Activated CD4-positive, alpha-beta T cell treated with anti-CD3 and anti-CD28 coated beads, Interleukin-10, Interleukin-2, amounts not matched to agents 100 ng/mL and 50 ng/mL, durations not matched to agents 16 hours and 8 hours (primary cell): ENCODE measurements at regions not wholly inside any gene's neighbourhood (a gene's known extent, or its start where the extent isn't known, plus 50 kb on each side); places are given as distances from the start of the nearest gene placed in this dataset.

ENCODE experiments used
- DNase-seq: peaks from one replicate; pipeline ENCODE4 v3.0.0-alpha.2; 2020

- no peak for DNase-seq
Observed at GRCh38 chr16:66133643-66134338, 232.7 kb upstream of the CDH5 start.

GRCh38 chr16:66131895-66132294 is 234.6 kb upstream of the CDH5 start:
- no peak for DNase-seq

- no peak for DNase-seq
Observed at GRCh38 chr16:66131156-66131807, 235.2 kb upstream of the CDH5 start.

- DNase-seq, result no peak
Observed at GRCh38 chr16:66130296-66130905, 236.1 kb upstream of the CDH5 start.

- DNase-seq, result no peak
Observed at GRCh38 chr16:66129196-66129595, 237.3 kb upstream of the CDH5 start.

GRCh38 chr16:66128371-66128770 is 238.1 kb upstream of the CDH5 start:
- DNase-seq, result no peak

- DNase-seq, result no peak
Observed at GRCh38 chr16:66127459-66128370, 238.8 kb upstream of the CDH5 start.

GRCh38 chr16:66121466-66121865 is 245.0 kb upstream of the CDH5 start:
- DNase-seq, result no peak

GRCh38 chr16:66120656-66121055 is 245.8 kb upstream of the CDH5 start:
- no peak for DNase-seq

- no peak for DNase-seq
Observed at GRCh38 chr16:66116163-66117002, 250.1 kb upstream of the CDH5 start.

- DNase-seq, result no peak
Observed at GRCh38 chr16:66115373-66115772, 251.1 kb upstream of the CDH5 start.

GRCh38 chr16:66113223-66113622 is 253.3 kb upstream of the CDH5 start:
- DNase-seq, result no peak

GRCh38 chr16:66109677-66110076 is 256.8 kb upstream of the CDH5 start:
- no peak for DNase-seq

- DNase-seq, result no peak
Observed at GRCh38 chr16:66107661-66108060, 258.8 kb upstream of the CDH5 start.

GRCh38 chr16:66103211-66103610 is 263.3 kb upstream of the CDH5 start:
- no peak for DNase-seq

- no peak for DNase-seq
Observed at GRCh38 chr16:66099306-66099705, 267.2 kb upstream of the CDH5 start.

GRCh38 chr16:66097751-66098150 is 268.7 kb upstream of the CDH5 start:
- no peak for DNase-seq

GRCh38 chr16:66095676-66096075 is 270.8 kb upstream of the CDH5 start:
- no peak for DNase-seq

GRCh38 chr16:66093191-66093590 is 273.3 kb upstream of the CDH5 start:
- no peak for DNase-seq

GRCh38 chr16:66091471-66091891 is 275.0 kb upstream of the CDH5 start:
- DNase-seq, result no peak

- DNase-seq, result no peak
Observed at GRCh38 chr16:66088681-66089080, 277.8 kb upstream of the CDH5 start.

- DNase-seq, result no peak
Observed at GRCh38 chr16:66087308-66087707, 279.2 kb upstream of the CDH5 start.
